ENCODE measurements at regions not wholly inside any gene's neighbourhood (a gene's known extent, or its start where the extent isn't known, plus 50 kb on each side); places are given as distances from the start of the nearest gene placed in this dataset.

- Mint-ChIP-seq H3K4me3 (no peak overlapping the region), H3K27ac (no peak overlapping the region), H3K4me1 (peaks cover 7% of the 10 kb centered on the region), H3K36me3 (ENCODE audit: low read depth) (no peaks in the 10 kb centered on the region), H3K27me3 (peaks cover 5% of the 10 kb centered on the region)
- no peak for DNase-seq
- H3K9me3 ChIP-seq (ENCODE audit: control insufficient read depth, low read length, poor library complexity, severe bottlenecking) = no peaks in the 10 kb centered on the region
- no peak for ATAC-seq
These were observed 55.9 kb upstream of the C3orf80 start for GRCh38 chr3:160169139-160169976.

GRCh38 chr3:160170409-160171370, 54.5 kb upstream of the C3orf80 start:
- Mint-ChIP-seq H3K4me1 (peaks cover 7% of the 10 kb centered on the region), H3K36me3 (ENCODE audit: low read depth) (no peaks in the 10 kb centered on the region), H3K27ac (no peak overlapping the region), H3K4me3 (no peak overlapping the region), H3K27me3 (no peaks in the 10 kb centered on the region)
- DNase-seq (no peak), ATAC-seq (no peak)
- no peaks in the 10 kb centered on the region for H3K9me3 ChIP-seq (ENCODE audit: control insufficient read depth, low read length, poor library complexity, severe bottlenecking)

GRCh38 chr3:160171813-160172212, 53.4 kb upstream of the C3orf80 start:
- no peak for DNase-seq
- H3K27ac Mint-ChIP-seq = no peak overlapping the region
- no peaks in the 10 kb centered on the region for H3K9me3 ChIP-seq (ENCODE audit: control insufficient read depth, low read length, poor library complexity, severe bottlenecking)
- H3K36me3 Mint-ChIP-seq (ENCODE audit: low read depth) = no peaks in the 10 kb centered on the region
- ATAC-seq = no peak
- no peaks in the 10 kb centered on the region for H3K27me3 Mint-ChIP-seq
- peaks cover 7% of the 10 kb centered on the region for H3K4me1 Mint-ChIP-seq
- H3K4me3 Mint-ChIP-seq = no peak overlapping the region

GRCh38 chr3:160174621-160175020, 50.6 kb upstream of the C3orf80 start:
- no peak overlapping the region for H3K4me3 Mint-ChIP-seq
- H3K36me3 Mint-ChIP-seq (ENCODE audit: low read depth) = no peaks in the 10 kb centered on the region
- H3K4me1 Mint-ChIP-seq = peaks cover 7% of the 10 kb centered on the region
- H3K9me3 ChIP-seq (ENCODE audit: control insufficient read depth, low read length, poor library complexity, severe bottlenecking) = no peaks in the 10 kb centered on the region
- no peak overlapping the region for H3K27ac Mint-ChIP-seq
- no peak for DNase-seq
- peaks cover 5% of the 10 kb centered on the region for H3K27me3 Mint-ChIP-seq
- ATAC-seq = no peak

Measured in T-helper 17 cell (primary cell).